Femur (tissue), 1 donor: ENCODE measurements at regions not wholly inside any gene's neighbourhood (a gene's known extent, or its start where the extent isn't known, plus 50 kb on each side); places are given as distances from the start of the nearest gene placed in this dataset.
"Not testable (repeated sequence)": the region's sequence is repeated elsewhere in the genome, so short reads cannot be mapped to it uniquely, and the experiment has no call there.

Experiments
- DNase-seq: peaks from one replicate; pipeline ENCODE4 v3.0.0-alpha.2; 2017

DNA sequence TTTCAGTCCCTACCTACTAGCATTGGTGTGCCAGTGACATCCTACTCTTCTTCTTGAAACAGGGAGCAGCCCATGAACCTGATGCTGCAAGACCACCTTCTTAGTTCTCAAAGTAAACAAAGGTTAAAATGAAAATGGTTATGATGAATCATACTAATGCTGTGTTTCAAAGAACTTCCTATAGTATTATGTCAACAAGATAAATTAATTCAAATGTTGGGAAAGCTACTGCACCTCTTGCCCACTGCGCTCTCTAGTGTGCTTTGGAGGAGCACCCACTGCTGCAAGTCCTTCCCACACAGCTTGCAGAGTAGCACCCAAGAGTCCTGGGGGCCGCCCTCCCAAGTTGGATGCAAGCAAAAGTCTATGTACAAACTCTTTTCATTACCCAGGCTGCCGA is 81.1 kb downstream of the CD200R1L start:
- DNase-seq = no peak

DNA sequence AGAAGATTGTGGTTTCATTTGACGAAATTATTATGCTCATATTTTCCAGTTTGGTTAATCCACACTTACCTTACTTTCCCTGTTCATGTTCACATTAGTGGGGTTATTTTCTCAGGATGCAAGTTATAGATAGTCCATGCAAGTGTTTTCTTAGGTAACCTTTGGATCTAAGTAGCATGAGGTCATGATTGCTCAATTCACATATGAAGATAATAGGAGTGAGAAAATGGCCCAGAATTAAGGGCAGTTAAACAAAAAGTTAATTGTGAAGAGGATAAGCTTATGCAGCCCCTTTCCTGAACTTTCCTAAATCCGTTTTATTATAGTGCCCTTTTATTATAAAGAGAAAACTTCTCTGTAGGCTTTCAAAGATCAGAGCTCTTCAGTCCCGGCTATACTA is 83.4 kb downstream of the CD200R1L start:
- DNase-seq = no peak

DNA sequence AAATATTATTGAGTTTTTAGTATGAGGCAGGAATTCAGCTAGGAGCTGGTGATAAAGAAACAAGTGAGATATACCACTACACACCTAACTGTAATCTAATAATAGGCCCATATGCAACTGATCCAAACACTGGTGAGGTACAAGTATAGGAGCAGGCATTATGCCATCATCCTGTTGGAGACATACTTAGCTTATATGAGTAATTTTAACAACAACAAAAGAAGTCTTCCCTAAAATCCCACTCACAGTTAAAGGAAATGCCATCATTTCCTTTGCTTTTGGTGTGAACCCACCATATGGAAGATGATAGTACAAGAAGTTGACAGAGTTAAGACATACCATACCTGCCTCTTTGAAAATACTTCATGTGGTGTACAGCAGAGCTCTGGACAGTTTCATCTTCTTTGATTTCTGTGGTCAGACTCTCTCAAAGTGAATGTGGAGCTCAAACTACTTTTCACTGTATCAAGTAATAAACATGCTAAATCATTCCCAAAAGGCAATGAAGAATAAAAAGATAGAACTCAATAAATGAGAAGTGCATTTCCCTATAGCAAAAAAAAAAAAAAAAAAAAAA is 85.5 kb downstream of the CD200R1L start:
- DNase-seq = no peak

DNA sequence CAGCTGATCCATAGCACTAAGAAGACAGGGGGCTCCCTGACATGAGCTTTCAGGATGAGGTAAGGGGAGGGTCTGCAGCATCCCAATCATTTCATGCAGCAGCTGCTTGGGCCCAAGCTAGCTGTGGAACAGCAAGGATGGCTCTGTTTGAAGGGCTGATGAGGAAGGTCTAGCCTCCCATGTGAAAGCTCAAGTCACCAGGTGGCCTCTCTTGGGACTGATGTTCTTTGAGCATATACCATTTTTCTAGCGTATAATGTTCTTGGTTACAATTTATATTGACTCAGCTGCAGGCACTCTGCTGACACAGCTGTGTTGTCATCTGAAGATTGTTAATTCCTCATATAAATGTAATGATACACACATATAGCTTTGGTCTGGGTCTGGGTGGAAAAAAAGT is 87.0 kb downstream of the CD200R1L start:
- no peak for DNase-seq

DNA sequence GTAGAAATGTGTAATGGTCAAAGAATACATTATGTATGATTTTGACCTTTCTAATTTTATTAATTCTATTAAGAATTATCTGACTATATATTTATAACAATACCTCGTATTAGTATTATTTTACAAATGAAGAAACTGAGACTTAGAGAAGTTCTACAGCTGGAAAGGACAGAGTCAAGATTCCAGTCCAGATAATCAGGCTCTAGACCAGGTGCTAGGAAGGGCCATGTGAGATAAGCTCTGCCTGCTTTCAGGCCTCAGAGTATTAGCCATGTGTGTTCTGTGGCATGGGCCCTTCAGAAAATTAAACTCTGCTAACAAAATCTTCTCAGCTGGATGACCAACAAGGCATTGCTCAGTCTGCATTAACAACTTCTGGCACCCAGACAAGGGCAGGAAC is 87.5 kb downstream of the CD200R1L start:
- no peak for DNase-seq

DNA sequence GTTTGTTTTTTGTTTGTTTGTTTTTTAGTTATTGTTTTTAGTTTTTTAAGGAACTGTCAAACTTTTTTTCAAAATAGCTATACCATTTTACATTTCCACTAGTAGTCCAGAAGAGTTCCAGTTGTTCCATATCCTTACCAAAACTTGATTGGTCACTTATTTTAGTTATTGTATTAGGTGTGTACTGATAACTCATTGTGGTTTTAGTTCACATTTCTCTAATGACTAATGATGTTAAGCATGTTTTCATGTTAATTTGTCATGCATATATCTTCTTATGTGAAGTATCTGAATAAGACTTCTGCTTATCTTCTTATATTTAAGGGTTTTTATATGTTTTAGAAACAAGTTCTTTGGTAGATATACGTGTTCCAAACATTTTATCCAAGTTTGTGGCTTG is 89.5 kb downstream of the CD200R1L start:
- DNase-seq = no peak

DNA sequence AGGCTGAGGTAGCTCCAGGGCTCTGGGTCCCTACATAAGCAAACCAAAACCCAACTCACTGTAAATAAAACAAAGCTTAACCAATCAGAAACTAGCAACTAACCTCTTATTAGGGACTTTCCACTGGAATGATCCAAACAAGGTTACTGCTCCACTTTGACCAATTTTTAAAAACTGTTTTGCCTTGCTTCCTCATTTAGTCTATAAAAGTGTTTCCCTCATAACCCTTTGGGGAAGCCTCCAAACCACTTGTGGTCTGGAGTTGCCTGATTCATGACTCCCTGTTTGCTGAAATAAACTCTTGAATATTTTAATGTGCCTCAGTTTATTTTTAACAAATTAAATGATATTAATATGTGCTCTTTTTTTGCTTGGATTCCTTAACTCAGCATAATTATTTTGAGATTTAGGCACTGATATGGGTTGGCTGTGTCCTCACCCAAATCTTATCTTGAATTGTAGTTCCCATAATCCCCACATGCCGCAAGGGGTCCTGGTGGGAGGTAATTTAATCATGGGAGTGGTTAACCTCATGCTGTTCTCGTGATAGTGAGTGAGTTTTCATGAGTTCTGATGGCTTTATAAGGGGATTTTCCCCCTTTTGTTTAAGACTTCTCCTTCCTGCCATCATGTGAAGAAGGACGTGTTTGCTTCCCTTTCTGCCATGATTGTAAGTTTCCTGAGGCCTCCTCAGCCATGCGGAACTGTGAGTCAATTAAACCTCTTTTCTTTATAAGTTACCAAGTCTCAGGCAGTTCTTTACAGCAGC is 90.6 kb downstream of the CD200R1L start:
- DNase-seq = no peak

DNA sequence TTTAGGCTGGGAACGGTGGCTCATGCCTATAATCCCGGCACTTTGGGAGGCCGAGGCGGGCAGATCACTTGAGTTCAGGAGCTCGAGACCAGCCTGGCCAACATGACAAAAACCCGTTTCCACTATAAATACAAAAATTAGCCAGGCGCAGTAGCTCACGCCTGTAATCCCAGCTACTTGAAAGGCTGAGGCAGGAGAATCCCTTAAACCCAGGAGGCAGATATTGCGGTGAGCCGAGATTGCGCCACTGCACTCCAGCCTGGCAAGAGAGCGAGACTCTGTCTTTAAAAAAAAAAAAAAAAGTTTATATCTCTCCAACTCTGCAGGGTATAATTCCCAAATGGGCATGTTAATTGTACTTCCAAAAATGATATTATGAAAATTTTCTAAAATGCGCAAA is 91.6 kb downstream of the CD200R1L start:
- not testable (repeated sequence) for DNase-seq

DNA sequence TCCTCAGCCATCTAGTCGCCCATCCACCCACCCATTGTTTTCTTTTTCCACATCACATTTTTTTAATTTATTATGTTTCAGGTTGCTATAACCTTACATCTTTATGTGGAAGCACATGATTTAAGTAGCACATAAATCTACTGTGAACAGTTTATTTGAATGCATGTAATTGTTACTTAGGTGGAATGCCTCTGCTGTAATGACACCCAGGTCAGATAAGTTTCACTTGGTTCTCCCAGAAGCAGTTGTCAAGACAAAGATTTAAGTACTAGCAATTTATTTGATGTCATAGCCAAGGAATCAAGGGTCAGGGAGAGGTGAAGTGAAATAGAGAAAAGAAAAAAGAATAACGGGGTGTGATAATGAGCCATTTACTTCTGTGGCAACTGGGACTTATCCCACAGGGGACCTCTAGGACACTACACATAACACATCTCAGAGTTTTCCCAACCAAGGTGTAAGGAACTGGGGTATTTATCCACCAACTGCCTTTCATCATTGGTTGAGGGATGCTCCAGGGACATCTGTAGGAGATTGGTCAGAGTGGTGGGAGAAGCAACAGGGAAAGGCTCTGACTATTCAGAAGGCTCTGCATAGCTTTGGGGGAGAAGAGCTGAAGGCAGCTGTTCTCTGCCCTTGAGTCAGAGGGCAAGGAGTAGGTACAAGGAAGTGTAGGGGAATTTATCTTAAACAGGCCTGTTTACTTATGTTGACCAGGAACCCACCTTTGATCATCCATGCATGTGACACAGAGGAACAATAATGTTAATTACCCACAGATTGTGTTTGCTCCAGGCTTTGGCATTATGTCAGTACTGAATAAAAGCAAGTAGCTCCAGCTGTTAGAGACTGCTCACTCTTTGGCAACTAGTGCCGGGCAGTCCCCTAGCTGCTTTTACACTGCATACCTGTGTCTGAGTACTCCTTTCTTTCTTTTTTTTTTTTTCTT is 94.8 kb downstream of the CD200R1L start:
- no peak for DNase-seq

DNA sequence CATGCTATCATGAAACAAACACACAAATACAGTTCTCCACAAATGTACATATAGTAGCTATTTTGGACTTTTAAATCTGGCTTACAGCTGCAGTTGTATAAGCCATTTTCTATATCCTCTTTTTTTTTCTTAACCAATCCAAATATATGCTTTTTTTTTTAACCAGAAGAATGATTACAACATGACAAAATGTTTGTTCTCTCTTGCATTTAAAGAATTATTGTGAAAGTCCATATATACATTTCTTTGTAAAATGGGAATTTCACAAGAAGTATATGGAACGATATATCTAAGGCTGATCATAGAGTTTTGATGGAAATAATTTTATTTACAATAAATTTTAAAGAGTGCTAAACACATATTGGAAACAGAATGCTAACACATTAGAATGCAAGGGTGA is 95.6 kb downstream of the CD200R1L start:
- no peak for DNase-seq

DNA sequence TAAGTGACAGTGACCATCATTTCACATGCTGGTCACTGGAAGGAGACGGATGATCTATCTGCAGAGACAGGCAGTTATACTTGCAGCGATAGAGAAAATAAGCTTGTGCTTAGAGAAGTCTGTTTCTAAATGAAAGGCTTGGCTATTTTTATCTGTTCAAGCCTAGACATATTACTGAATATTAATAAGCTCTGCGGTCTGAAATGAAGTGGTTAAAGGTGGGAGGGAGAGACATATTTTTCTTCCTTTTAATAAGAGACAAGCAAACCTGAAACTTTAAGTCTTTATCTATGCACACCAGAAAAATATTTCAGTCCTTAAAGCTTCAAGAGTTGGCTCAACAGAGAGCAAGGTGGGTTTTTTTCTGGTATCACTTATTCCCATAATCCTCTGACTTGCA is 99.0 kb downstream of the CD200R1L start:
- no peak for DNase-seq

DNA sequence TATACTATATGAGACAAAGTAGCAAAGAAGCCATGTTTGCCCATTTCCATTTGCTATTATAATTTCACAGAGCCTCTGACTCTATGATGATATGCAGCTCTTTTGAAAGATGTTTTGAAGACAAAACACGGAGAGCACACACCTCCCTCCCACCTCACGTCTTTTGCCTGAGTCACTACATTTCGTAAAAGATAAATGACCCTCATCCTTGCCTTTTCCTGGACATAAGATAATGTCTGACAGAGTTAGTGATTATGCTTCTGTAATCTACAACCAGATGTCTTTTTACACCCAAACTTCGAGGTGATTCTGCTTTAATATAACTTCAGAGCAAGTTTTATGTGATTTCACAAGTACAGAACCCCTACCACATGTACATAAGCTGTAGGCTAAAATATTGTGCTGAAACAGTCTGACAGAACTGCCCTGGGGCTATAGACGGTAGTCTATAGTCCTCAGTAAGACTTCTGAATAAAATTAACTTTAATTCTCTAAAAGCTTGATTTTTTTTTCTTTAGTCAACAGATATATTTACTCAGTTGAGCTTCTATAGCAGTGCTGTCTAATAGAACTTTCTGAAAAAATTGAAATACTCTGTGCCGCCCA is 99.9 kb downstream of the CD200R1L start:
- no peak for DNase-seq

DNA sequence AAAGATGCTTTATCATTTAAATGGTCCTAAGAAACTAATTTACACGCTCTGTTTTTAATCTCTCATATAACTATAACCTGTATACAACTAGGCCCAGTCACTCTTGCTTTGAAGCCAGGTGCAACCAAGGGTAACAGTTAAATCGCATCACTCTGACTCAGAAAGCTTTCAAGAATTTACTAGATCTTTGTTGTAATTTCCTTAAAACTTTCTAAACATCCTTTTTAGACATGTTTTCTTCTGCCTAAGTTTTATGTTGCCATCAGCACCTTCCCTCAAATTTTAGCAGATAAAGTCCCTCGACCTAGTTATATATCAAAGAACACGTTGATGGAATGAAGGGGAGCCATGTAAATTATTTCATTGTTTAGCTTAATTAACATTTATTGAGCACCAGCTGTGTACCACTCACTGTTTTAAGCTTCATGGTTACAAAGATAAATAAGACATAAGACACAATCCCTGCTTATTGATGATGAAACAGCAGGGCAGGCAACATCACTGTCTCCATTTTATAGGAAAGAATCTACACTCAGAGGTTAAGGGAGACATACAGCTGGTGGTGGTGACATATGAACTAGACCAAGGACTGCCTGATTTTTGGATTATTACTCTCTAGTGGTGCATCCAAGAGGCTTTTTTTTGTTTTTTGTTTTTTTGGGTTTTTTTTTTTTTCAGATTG is 101.0 kb downstream of the CD200R1L start:
- no peak for DNase-seq

DNA sequence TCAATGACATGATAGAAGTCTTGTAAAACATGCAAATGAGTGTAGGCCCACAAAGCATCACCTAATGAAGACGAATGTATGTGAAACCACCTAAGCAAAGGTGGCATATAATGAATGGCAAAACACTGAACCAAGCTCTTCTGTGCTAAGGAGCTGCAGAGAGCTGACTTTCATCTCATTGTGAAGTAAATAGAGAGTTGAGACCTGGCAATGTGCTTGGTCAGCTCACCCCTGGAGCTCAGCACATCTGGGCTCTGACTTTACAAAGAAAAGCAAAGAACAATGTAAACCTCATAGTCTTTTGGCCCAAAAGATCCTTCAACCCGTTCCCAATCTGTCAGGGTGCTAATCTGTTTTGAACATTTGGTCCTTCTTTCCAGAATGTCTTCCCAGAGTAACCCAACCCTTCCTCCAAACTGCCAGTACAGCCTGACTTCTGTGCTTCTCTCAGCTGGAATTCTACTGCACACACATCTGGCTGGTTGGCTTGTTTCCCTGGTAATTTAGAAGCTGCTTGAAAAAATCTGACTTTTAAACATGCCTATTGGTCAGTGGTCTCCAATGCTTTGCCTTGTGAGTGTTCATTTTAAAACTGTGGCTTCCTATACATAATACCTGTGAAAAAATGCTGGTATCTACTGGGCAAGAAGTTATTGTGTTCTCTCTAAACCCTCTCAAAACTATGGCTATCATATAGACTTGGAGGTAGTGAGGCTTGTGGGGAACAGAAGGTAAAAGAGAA is 101.7 kb downstream of the CD200R1L start:
- peak; percentile 71 for DNase-seq

DNA sequence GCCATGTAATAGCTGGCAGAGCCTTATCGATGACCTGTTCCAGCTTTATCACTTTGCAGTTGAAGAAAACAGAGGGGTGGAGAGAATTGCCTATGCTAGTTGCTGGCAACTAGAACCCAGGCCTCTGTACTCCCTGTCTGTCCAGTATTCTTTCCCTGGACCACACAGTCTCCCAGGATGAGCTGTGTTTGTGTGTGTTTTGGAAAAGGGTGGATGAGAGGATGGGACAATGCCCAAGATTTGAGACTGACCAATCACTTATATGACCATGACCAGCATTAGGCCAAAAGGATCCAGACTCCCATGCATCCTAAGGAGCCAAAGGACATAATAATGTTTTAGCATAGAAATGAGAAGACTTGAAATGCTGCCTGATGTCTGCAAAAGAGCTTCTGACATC is 102.6 kb downstream of the CD200R1L start:
- peak; percentile 42 for DNase-seq

DNA sequence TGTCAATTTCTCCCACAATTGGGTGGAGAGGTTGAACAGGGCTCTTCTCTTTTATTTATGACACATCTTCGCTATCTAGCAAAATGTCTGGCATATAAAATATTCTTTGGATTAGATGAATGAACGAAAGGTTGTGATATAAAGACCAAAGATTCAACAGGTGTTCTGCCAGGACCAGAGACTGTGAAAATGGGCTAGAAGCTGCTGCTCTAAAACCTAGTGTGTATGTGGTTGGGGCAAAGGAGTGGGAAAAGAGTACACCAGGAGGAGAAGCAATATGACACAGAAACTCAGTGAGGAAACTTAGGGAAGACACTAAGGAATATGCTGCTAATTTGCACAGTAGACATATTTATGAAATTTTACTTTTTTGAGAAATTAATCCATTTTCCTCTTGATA is 102.0 kb upstream of the CCDC80 start:
- DNase-seq = no peak

DNA sequence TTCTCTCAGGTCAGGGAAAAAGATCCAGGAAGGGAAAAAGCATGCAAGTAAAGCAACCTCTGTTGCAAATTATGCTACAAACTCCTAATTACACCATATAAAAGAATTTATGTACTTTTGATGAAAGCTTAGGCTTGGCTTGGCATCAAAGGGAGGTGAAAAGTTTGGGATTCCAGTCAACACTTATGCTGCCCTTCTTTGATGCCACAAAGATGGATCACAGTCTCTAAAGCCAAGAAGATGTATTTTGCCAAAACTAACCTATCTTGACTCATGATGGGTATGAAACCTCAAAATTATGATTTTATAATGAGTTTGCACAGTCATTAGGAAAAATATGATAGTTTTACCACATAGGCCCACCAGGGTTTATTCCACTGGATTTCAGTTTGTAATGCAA is 101.0 kb upstream of the CCDC80 start:
- DNase-seq = no peak

DNA sequence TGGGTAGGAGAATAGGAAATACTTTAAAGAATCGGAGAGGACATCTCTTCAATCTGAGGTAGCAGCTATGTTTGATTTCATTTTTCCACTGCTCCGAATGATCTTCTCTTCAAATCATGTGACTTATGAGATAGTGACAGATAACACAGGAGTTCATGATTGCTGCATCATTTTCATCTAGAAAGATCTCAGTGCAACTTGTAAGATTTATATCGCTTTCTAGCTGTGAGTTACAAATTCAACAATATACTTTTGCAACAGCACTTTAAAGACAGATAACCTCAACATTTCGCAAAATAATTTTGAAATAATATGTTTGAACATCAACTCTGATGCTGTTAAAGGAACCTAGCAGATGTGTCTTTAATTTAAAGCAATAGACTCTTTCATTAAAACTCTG is 99.9 kb upstream of the CCDC80 start:
- DNase-seq = no peak

DNA sequence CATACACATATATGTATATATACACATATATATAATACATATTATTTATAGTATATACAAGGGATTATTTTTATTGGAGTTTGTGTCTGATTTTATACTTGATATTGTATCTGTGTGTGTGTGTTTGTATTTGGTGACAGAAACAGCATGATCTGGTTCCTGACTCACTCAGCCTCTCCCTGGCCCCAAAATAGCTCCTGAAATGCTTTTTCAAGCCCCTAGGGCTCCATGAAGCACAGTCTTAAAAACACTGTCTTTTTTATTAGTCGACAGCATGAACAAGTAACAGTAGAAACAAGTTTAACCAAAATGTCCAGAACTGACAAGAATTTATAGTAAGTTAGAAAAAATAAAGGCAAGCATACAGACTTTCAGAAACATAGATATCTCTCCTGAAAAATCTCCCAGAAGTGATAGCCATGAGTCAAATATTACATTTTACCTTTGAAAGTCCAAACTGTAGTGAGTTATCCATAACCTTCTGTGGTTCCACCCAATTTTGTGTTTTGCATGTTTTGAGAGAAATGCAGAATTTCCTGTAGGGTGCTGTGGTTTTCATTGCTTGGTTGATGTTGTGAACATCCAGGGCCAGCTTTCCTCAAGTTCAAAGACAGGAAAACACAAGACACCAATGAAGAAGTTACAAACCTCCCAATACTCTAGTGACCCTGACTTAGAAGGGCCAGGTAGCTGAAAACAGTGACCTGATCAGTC is 98.5 kb upstream of the CCDC80 start:
- no peak for DNase-seq

DNA sequence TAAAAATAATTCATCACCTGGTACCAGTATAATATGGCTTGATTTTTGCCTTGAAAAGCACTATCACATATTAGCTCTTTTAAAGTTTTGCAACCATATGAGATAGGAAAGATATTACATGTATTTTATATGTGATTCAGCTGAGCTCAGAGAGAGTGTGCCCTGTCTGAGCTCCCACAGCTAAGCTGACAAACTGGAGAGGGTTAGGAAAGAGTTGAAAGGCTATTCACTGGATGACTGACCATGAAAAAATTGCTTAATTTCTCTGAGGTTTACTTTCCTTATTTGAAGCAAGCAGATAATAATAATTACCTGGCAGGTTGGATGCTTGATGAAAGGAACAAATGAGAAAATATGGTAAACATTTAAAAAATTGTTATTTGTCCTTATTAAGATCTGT is 97.4 kb upstream of the CCDC80 start:
- no peak for DNase-seq

DNA sequence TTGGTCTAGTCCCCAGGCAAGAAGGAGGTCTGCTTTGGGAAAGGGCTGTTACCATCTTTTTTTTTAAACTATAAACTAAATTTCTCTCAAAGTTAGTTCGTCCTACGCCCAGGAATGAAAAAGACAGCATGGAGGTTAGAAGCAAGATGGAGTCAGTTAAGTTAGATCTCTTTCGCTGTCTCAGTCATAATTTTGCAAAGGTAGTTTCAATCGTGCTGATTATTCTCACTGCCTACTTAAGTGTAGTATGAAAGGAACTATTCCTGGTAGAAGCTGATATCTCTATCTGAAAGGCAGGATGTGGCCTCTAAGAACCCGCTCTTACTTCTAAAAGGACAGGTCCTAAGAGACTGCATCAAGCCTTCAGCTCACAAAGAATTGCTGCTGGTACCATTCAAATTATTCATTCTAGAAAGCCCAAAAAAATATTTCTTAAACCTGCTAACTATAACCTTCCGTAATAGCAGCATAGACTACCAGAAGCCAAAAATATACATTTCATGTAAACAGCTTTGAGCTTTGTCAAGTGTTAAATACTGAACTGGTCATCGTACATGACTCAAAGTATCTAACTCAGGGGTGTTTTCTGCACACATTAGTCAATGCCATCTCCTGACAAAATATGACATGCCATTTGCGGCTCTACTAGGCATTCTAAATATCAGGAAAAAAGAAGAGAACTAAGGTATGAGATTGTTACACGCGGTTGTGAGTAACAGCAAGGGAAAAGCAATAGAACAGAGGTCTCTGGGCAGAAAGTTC is 96.0 kb upstream of the CCDC80 start:
- DNase-seq = no peak
